GM21825 (cell line): ENCODE measurements at regions not wholly inside any gene's neighbourhood (a gene's known extent, or its start where the extent isn't known, plus 50 kb on each side); places are given as distances from the start of the nearest gene placed in this dataset.
A peak's percentile ranks its signal among the peaks of the same experiment; 100 is the strongest.
"Not testable (repeated sequence)": the region's sequence is repeated elsewhere in the genome, so short reads cannot be mapped to it uniquely, and the experiment has no call there.

ENCODE experiments used
- ATAC-seq: cut with Tn5 transposase; IDR thresholded peaks from one replicate; pipeline ENCODE4 v1.9.1; 2021; ENCODE audit warnings: mild to moderate bottlenecking, moderate library complexity; ENCODE audit not compliant: unreplicated experiment

DNA sequence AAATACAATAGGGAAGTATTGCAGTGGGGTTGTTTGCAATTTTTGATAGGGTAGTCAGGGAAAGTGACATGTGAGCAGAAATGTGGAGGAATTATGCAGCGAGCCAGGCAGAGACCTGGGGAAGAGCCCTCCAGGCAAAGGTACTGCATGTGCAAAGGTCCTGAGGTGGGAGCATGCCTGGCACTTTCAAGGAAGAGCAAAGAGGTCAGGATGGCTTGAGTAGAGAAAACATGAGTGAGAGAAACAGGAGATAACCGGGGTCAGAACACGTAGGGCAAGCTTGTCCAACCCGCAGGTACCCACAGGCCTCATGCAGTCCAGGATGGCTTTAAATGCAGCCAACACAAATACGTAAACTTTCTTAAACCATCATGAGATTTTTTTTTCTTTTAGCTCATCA lies 71.0 kb downstream of the COQ2 start:
- ATAC-seq: no peak

DNA sequence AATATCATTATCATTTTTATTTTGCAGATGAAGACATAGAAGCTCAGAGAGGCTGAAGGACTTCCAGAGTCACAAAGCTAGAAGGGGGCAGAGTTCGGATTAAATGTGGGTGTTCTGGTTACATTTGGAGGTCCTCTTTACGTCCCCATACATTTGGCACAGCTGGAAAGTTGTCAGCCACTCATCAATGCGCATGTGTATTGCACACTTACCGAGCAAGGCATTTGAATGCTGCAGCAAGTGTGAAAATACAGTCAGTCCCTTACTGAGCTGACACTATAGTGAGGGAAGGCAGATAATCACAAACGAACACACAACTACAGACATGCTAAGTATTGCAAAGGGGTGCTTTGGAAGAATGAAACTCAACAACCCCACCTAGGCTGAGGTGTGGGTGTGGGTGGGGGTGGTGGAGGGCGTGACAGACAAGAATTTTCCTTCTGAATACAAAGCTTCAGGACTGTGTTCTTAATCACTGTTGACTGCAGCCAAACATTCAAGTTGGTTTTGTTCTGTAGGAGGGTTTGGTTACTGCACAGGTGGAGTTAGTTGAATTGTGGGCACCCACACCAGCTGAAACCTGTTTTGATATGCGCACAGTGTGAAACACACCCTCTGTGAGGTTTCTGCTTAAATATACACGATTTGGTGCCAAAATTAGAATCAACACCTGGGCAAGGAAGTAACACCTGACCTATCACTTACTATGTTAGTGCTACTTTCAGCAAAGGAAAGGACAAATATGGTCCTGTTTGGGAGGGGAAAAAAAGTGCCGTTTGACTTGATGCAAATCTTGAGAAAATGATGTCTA lies 72.4 kb downstream of the COQ2 start:
- ATAC-seq: peak; percentile 81

DNA sequence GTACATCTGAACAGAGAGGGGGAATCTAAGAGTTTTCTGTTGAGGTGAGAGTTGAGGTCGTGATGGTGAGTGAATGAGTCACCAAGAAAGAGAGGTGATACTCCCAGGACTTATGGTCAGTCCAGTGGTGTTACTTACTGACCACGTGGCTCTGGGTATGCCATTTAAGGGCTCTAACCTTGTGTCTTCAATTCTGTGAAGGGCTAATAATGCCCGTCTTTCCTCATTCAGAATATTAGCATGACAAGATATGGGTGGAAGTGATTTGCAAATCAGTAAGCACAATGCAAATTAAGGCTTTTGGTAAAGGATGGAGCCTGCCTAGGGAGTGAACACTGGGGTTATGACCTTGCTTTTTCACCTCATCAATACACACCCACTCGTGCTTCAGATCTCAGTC lies 75.2 kb downstream of the COQ2 start:
- no peak for ATAC-seq

DNA sequence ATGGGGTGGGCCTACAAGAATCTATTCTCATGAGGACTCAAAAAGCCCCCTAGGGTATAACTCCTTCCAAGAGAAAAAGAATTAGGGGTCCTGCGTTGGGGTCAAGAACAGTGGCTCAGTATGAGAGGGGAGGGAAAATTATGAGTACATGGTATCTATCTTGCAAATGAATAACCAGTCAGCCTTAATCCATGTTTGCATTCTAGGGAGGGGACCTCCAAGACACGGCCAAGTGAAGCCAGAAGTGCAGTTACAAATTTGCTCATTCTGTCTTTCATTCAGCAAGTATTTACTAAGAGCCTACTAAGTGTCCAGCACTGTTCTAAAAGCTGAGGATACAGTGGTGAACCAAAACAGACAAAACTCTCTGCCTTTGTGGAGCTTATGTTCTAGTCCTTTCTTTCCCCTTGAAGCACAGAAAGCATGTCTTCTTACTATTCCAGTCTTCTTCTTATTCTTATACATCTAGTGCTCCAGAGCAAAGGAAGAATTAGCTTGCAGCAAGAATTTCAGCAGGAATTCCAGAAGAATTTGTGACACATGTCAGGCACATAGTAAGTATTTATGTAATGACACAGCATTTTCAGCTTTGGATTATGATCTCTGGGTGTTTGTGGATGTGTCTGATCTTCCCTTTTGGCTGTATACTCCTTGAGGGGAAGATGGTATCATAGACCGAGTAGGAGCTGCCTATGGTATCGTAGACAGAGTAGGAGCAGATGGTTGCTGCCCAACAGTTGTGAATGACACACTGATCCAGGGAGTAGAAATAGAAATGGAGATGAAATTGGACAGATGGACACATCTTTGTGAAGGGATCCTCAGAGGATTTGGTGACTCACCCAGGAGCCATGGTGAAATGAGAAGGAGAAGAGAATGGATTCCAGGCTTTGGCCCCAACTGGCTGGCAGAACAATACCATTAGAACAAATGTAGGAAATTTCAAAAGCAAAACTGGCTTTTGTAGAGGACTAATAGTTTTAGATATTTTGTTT lies 75.9 kb downstream of the COQ2 start:
- no peak for ATAC-seq

DNA sequence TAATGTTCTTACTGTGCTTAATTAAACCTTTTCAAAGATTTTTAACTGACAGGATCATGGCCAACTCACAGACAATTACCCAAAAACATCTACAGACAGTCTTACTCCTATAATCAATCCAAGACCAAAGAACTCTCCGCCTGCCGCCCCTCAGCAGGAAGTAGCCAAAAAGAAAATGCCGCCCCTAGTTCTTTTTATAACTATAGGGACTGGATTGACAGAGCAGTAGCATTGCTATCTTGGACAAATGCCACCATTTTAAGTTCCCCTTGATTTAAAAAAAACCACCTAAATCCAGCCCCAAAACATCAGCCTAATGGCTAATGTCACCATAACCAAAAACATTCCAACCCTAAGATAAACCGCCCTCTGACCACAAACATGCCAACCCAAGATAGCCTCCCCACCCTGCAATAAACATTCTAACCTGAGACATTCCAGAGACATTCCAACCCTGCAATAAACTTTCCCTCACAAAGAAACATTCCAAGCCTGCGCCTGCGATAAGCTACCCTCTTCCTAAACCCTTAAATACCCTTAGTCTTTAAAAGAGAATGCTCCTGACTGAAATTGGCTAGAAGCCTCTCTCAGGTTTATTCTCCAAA lies 77.0 kb downstream of the COQ2 start:
- no peak for ATAC-seq

DNA sequence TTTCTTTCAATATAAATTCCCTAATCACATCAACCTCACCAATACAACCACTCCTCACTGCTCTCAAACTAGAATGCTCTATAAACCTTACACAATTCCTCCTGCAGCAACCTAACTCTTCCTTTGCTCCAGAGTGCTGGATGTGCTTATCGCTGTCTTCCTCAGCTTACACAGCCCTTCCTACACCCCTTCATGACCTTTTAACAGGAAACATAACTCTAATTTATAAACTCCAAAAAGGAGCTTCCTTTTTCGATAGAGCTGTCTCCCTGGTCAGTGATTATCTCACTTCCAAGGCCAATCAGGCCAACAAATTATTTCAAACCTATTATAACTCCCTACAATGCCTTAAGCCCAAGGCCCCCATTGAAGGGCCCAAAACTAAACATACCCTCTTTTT lies 78.8 kb downstream of the COQ2 start:
- no peak for ATAC-seq

DNA sequence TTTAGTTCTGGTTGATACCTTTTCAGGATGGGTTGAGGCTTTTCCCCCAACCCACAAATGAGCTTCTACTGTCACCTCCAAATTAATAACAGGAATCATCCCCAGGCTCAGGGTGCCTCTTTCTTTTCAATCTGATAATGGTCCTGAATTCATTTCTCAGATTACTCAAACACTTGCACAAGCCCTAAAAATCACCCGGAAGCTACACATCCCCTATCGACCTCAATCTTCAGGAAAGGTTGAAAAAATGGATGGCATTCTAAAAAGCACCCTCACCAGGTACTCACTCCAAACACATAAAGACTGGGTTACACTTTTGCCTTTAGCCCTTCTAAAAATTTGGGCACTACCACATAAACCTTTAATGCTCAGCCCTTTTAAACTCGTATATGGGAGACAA lies 79.9 kb downstream of the COQ2 start:
- no peak for ATAC-seq

DNA sequence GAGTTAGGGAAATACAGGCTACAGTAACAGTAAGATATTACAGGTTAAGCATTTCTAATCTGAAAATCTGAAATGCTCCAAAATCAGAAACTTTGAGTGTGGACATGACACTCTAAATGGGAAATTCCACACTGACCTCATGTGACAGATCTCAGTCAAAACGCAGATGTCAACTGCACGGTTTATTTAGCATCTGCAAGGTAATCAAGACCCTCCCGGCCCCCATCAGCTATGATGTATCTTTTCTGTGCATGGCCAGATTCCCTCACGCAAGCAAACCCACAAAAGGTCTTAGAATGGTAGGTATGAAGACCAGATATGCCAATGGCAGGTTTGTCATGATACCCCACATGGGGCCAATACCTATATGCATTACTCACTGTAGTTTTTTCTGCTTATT lies 82.8 kb downstream of the COQ2 start:
- ATAC-seq: no peak

DNA sequence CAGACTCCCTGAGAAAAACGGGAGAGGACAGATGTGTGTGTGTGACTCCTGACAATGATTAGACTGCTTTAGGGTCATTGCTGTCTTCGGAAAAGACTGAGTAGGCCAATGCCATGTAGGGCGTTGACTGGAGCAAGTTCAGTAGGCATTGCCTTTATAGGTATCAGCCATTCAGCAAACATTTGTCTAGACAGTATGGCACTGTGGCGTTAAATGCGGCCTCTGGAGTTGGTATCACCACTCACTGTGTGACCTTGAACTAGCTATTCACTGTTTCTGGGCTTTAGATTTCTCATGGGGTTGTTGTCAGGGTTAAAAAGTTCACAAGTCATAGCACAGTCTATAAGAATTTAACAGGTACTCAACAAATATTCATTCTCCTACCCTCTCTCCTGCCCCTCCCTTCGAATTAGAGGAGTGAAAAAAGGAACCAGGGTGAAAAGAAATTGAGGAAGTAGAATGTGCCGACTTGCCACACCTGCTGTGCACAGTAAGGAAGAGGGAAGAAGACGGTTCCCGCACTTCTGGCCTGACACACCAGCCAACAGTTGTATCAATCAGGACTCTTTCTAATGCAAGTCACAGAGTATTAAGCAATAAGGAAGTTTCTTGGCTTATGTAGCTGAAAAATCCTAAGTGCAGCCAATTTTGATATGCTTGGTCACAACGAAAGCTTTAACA lies 83.2 kb upstream of the PLAC8 start:
- no peak for ATAC-seq

DNA sequence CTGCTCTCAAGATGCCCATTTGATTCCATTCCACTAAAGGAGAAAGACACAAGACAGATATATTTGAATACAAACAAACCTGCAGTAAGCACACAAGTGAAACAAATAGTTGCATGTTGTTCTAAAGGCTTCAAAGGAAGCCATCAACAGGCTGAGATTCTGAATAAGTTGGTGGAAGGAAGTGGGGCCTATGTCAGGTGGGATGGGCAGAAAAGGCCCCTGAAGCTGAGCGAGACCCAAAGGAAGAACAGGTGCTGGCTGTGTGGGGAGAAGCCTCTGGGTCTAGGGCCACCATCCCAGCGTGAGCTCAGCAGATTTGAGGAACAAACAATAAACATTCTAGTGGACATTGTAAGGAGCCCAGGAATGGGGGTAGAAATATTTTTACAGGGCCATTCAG lies 82.4 kb upstream of the PLAC8 start:
- no peak for ATAC-seq

DNA sequence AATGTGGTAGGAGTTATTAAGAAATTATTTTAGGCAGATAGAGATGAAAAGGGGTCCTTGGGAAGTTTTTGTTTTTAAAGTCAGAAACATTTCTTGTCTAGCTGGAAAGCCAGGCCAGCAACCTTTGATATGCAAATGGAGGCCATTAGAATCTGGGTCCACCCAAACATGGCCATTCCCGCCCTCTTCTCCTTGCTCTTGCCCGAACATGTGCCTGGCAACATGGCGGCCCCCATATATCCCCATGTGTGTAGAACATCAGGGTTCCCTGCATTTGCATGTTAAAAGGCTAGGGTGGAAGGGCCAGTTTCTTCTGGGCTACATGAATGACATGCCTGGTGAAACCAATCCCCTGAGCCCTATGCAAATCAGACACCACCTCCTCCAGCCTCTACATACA lies 80.7 kb upstream of the PLAC8 start:
- ATAC-seq: no peak

DNA sequence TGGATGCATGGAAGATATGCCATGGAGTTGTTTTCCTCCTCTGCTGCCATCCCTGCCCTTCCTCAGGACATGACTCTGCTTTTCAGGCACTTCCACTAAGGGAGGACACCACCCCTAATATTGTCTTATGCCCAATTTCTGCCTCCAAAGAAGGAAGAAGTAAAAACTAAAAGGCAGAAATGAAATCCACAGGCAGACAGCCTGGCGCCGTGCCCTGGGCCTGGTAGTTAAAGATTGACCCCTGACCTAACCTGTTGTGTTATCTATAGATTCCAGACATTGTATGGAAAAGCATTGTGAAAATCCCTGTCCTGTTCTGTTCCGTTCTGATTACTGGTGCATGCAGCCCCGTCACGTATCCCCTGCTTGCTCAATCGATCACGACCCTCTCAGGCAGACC lies 80.1 kb upstream of the PLAC8 start:
- ATAC-seq: not testable (repeated sequence)

DNA sequence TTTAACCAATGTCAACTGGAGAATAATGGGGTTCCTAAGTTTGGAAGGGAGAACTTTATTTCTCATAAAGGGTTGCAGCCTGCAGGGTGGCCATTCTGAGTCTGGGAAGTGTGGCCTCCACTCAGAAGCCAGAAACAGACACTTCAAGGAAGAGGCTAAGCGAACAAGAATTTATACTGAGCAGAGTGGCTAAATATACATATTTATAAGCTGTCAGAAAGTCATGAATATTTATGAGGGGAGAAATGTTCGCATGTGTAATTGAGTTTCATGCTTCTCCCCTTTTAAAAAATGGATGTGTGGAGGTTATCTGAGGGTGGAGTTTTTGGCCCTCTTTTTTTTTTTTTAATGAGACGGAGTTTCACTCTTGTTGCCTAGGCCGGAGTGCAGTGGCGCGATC lies 78.1 kb upstream of the PLAC8 start:
- ATAC-seq: no peak

DNA sequence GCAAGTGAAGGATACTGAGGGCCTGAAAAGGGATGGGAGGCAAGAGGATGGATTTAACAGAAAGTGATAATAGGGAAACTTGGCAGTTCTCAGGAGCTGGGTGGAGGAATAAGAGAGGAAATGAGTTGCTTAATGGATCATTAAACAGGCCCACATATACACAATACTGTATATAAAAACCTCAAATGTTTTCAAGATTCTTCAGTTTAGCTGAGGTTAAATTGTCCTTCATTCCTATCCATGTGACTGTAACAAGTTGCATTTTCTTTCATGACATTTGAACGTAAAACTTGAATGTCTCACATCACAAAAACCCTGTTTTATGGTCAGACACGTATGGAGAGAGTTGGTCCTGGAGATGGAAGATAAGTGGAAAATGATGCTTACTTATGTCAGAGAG lies 76.5 kb upstream of the PLAC8 start:
- ATAC-seq: no peak

DNA sequence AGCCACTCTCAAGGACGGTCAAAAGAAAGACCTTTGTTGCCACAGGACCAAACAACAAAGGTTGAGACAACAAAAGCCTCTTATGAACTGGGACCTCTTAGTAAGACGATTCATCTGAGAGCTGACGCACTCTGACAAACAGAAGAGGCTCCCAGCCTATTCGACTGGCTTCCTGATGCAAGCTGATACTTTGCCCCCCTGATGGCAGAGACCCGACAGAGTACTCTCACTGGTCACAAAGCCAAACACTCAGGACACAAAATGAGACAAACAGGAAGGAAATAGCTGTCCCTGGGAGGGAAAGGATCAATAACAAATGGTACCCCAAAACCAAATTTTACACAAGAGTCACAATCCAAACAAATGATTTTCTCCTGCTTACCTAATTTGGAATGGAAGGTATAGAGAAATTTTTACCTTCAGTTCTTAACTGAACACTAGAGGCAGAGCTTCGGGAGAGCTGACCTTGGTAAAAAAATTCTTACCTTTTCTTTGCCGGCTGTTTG lies 75.2 kb upstream of the PLAC8 start:
- ATAC-seq: no peak

DNA sequence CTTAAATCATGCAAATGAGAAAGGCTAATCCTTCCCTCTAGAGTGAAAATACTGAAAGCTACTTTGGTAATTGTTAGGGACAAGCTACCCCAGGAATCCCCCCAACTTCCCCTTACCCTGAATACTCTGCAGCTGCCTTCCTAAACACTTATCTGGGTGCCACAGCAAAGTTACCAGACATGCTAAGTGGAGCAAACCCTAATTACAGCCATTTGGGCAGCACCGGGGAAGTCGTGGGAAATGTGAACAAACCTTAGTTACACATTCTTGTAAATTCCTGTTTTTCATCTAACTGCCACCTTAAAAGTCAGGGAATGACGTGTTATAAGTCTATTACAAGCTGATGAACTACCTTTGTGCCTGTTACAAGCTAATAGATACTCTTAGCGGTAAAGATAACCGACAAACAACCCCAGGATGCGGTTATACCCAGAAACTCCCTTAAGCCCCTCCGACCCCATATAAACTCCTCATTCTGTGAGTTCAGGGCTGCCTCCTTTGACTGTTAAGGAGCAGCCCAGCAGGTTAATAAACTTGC lies 66.0 kb upstream of the PLAC8 start:
- peak; percentile 42 for ATAC-seq

DNA sequence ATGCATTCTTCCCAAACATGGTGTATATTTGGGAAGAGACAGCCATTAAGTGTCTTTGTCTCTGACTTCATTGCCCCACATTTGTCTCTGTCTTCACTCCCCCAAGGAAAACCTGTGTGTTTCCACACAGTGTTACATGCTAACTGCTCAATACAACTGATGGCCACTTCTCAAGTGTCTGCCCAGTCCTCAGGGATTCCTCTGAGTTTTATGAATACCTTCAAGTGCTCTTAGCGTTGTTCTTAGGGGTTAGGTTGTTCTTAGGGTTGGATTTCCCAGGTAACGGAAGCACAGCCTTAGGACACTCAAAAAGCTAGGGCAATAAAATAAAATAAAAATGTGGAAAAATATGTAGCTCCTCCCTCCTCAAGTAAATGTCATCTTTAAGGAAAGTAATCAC lies 64.7 kb upstream of the PLAC8 start:
- ATAC-seq: no peak

DNA sequence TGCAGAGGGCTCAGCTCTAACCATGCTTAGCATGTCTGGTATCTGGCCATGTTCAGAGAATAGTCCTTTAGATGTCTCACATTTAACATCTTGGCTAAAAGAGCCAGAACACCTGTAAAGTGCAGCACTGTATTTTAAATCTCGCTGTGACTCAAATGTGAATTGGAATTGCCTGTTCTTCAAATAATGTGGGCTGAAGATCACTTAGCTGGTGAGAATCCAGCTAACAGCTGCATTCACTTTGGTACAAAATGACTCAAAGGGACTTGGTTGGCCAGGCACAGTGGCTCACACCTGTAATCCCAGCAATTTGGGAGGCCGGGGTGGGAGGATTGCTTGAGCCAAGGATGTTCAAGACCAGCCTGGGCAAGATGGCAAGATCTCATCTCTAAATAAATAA lies 63.5 kb upstream of the PLAC8 start:
- ATAC-seq: peak; percentile 31

DNA sequence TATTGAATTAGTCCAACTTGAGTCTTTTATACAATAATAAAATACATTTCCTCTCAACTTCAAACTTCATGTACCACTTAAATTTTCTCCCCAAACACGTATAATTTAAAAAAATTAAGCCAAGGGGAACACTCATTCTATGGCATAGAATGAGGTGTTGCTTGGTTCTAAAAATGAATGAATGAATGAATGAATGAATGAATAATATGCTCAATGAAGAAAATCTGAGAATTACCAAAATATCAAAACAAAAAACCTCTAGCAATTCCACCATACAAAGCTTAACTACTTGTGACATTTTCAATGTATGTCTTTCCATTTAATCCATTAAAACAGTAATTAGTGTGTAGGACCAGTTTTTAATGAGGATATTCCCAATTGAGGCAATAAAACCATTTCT lies 62.7 kb upstream of the PLAC8 start:
- no peak for ATAC-seq

DNA sequence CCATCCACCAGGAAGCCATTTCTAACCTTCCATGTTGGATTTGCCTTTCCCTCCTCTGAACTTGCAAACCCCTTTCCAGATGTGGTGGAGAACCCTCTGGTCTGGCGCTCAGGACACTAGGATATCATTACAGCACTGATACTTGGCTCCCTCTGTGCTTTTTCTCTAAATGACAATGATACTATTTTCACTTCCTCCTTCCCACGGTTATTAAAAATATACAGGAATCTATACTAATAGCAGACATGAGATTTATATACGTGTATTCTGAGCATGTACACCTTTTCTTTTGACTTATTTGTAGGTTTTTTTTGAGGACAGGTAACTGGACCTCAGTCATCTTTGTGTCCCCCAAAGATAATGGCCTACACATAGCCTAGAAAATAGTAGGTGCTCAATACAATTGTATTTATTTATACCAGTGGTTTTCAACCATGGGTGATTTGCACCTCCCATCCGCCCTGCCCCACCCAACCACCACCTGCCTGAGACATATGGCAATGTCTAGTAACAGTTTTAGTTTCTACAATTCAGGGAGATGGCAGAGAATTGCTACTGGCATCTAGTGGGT lies 60.4 kb upstream of the PLAC8 start:
- peak; percentile 54 for ATAC-seq
